Epithelial cell of esophagus (primary cell): ENCODE measurements at regions not wholly inside any gene's neighbourhood (a gene's known extent, or its start where the extent isn't known, plus 50 kb on each side); places are given as distances from the start of the nearest gene placed in this dataset.

ENCODE experiments used
- DNase-seq: peaks from one replicate; pipeline ENCODE4 v3.0.0; 2010; ENCODE audit warnings: low read depth
- H3K4me3 ChIP-seq: 2 replicates; pipeline ENCODE4 v1.5.1; 2011; ENCODE audit warnings: mild to moderate bottlenecking, low read length, control low read depth
- TF ChIP-seq, protein P1 (sequence below): IDR thresholded peaks from 2 replicates; pipeline ENCODE4 v1.5.1; 2011; ENCODE audit warnings: low read depth, mild to moderate bottlenecking, low read length, control low read depth, inconsistent platforms; ENCODE audit not compliant: insufficient read depth; ENCODE audit errors: missing control alignments

DNA sequence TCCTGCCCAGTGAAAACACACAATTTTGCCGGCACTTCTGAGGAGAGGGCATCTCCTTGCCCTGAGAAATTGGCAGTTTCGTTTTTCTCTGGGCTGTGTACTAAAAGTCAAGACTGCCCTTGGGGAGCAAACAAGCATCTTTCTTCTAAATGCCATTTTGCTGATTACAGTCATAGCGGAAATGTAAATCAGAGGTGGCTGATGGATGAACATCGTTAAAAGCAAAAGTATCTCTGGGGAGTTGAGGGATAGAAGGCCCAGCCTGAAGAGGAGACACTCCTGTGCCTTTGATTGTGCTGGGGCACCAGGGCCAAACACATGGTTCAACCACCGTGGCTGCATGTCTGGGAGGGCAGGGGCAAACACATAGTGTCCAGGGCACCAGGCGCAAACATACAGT, 49.8 kb downstream of the ABCC12 start:
- TF ChIP-seq, protein P1, sequence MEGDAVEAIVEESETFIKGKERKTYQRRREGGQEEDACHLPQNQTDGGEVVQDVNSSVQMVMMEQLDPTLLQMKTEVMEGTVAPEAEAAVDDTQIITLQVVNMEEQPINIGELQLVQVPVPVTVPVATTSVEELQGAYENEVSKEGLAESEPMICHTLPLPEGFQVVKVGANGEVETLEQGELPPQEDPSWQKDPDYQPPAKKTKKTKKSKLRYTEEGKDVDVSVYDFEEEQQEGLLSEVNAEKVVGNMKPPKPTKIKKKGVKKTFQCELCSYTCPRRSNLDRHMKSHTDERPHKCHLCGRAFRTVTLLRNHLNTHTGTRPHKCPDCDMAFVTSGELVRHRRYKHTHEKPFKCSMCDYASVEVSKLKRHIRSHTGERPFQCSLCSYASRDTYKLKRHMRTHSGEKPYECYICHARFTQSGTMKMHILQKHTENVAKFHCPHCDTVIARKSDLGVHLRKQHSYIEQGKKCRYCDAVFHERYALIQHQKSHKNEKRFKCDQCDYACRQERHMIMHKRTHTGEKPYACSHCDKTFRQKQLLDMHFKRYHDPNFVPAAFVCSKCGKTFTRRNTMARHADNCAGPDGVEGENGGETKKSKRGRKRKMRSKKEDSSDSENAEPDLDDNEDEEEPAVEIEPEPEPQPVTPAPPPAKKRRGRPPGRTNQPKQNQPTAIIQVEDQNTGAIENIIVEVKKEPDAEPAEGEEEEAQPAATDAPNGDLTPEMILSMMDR = no peak
- no peak overlapping the region for H3K4me3 ChIP-seq
- no peak for DNase-seq

DNA sequence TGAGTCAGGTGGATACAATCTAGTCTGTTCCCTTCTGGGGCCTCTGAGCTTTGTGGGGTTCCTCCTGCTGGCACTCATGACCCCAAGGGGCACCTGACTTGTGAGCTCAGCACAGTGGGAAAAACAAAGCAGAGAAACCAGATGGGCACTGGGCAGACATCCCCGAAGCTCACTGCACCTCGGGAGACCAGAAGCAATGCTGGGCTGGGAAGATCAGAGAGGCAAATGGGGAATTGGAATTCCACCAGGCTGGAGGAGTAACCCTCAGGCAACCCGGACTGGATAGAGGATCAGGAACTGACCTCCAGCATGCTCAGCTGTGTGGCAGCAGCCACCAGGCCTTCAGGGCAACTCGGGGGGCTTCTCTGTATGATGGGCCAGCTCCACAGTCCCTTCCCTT, 50.3 kb downstream of the ABCC12 start:
- TF ChIP-seq, protein P1 = no peak
- no peak overlapping the region for H3K4me3 ChIP-seq
- no peak for DNase-seq

DNA sequence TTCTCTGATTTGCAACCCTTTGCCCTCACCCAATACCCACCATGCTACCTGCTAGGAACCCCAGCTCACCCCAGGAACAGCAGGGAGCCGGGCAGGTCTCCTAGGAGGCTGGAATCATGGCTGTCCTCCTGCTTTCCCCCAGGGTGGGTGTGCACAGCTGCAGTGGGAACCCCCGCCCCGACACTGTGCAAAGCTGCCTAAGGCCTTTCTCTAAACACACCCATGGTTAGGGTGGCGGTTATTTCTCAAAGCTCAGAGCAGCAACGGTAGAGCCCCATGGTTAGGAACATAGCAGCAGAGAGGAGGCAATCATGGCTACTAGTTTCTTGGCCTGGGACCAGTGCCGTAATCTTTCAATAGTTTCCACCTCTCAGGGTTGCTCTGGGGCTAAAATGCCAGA, 52.2 kb downstream of the ABCC12 start:
- TF ChIP-seq, protein P1 = no peak
- no peak overlapping the region for H3K4me3 ChIP-seq
- DNase-seq = no peak

DNA sequence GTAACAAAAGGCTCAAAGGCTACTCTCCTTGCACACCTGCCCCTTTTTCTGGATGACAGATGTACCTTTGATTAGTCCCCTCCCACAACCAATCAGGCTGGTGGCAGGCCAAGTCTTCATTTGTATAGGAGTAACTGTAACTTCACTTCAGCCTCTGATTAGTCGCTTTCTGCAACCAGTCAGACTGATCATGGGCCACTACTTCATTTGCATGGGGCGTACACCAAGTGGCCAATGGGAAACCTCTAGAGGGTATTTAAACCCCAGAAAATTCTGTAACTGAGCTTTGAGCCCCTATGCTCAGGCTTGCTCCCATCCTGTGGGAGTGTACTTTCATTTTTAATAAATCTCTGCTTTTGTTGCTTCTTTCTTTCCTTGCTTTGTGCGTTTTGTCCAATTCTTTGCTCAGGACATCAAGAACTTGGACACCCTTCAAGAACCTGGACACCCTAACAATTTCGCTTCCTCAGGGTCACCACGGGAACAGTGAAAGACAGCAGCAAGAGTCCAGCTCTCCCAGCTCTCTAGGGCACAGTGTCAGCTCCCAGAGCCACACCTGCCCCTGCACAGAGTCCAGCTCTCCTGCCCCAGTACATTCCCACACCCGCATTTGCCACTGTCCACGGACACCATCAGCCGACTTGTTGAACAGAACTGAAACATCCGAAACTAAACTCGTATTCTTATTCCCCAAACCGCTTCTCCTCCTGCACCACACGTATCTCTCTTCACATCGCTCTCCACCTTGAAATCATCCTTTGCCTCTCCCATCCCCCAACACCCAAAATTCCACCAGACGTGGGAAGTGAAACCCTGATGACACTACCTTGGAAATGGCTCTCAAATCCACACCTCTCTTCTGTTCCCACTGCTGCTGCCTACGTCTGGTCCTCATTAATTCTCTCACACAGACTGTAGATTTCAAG, 53.4 kb downstream of the ABCC12 start:
- DNase-seq = no peak
- H3K4me3 ChIP-seq = no peak overlapping the region
- TF ChIP-seq, protein P1 = no peak

DNA sequence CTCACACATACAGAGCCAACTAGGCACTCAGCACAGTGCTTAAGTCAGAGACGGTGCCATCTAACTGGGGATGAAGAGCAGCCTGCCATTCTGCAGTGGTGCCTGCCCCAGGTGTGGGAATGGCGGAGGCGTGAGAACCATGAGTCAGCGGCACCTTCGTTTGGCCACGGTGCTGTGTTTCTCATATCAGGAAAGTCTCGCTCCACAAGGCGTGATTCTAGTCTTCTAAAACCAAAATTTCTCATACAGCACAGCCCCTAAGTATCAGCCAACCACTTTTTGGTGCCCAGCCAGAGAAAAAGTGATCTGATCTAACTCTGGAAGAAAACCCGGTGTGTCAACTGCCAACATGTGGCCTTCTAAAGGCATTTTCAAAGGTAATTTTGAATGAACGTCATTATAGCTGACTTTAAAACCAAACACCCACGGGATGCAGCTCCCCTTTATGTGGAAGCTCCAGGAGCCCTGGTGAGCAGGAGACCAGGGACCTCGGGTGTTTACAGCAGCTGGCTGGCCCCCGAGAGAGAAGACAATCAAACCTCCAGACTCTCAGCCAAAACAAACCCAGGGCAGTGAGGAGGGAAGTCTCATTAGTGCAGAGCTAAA, 54.6 kb downstream of the ABCC12 start:
- TF ChIP-seq, protein P1 = no peak
- no peak overlapping the region for H3K4me3 ChIP-seq
- peak; percentile 74 for DNase-seq

DNA sequence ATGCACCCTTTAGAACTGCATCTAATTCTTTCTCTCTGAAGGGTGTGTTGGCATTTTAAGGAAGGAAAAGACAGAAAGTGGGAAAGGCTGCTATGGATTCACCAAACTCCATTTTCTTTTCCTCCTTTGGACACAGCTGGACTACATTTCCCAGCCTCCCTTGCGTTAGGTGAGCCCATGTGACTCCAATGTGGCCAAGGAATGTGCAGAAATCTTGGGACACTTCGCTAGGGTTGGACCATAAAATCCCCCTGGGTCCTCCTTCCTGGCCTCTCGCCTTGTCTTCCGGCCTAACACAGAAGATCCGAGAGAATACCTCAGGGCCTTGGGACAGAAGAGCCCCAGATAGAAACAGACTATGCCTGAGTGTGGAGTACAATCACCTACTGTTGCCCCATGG, 56.3 kb downstream of the ABCC12 start:
- H3K4me3 ChIP-seq = no peak overlapping the region
- no peak for DNase-seq
- TF ChIP-seq, protein P1 = no peak
